GOT3 (cell line): ENCODE measurements at regions not wholly inside any gene's neighbourhood (a gene's known extent, or its start where the extent isn't known, plus 50 kb on each side); places are given as distances from the start of the nearest gene placed in this dataset.

Experiments used
- DNase-seq: peaks from one replicate; lab custom pipeline; 2025; ENCODE audit warnings: mixed read lengths; lab: John Stamatoyannopoulos, UW

- no peak for DNase-seq
Measured at GRCh38 chr12:65556676-65557437, 267.4 kb upstream of the HMGA2 start.

GRCh38 chr12:65557438-65558181 lies 266.7 kb upstream of the HMGA2 start:
- DNase-seq, result no peak

GRCh38 chr12:65560286-65560685 lies 264.0 kb upstream of the HMGA2 start:
- DNase-seq, result no peak

GRCh38 chr12:65561798-65562382 lies 262.4 kb upstream of the HMGA2 start:
- DNase-seq, result no peak

- DNase-seq, result no peak
Measured at GRCh38 chr12:65565601-65566560, 258.4 kb upstream of the HMGA2 start.

- no peak for DNase-seq
Measured at GRCh38 chr12:65566751-65567150, 257.5 kb upstream of the HMGA2 start.

GRCh38 chr12:65567820-65568219 lies 256.5 kb upstream of the HMGA2 start:
- no peak for DNase-seq

GRCh38 chr12:65568517-65568916 lies 255.8 kb upstream of the HMGA2 start:
- DNase-seq, result no peak

GRCh38 chr12:65570451-65571130 lies 253.7 kb upstream of the HMGA2 start:
- DNase-seq, result no peak

GRCh38 chr12:65574867-65575266 lies 249.4 kb upstream of the HMGA2 start:
- DNase-seq, result no peak

- DNase-seq, result no peak
Measured at GRCh38 chr12:65584016-65584415, 240.3 kb upstream of the HMGA2 start.

- DNase-seq, result no peak
Measured at GRCh38 chr12:65585648-65586602, 238.4 kb upstream of the HMGA2 start.

- no peak for DNase-seq
Measured at GRCh38 chr12:65586796-65587195, 237.5 kb upstream of the HMGA2 start.

- DNase-seq, result no peak
Measured at GRCh38 chr12:65590318-65590717, 234.0 kb upstream of the HMGA2 start.

- no peak for DNase-seq
Measured at GRCh38 chr12:65592416-65592815, 231.9 kb upstream of the HMGA2 start.

- no peak for DNase-seq
Measured at GRCh38 chr12:65593239-65593701, 231.0 kb upstream of the HMGA2 start.

GRCh38 chr12:65594409-65594808 lies 229.9 kb upstream of the HMGA2 start:
- DNase-seq, result no peak

GRCh38 chr12:65595016-65595560 lies 229.2 kb upstream of the HMGA2 start:
- DNase-seq, result no peak

GRCh38 chr12:65596514-65597091 lies 227.7 kb upstream of the HMGA2 start:
- no peak for DNase-seq
